A549 (cell line): ENCODE measurements at regions not wholly inside any gene's neighbourhood (a gene's known extent, or its start where the extent isn't known, plus 50 kb on each side); places are given as distances from the start of the nearest gene placed in this dataset.

Experiments
- ATAC-seq, 2 experiments: fragments of 200-7000 bp in 1 of 2; fragments of >200 bp in 1 of 2; cut with Nextera tagmentation in 1 of 2; cut with Tn5 transposase in 1 of 2; 3 replicates each; pipeline versions ENCODE4 v1.8.0 to v1.9.1; 2018 to 2020; ENCODE audit warnings: mild to moderate bottlenecking in 1 of 2, moderate library complexity in 1 of 2
- CTCF ChIA-PET: fragments of 300-600 bp; sonication (Branson Sonifier 250); formaldehyde crosslinking; extraction: SDS; loops from one replicate; lab custom pipeline; 2021; ENCODE audit warnings: antibody characterized with exemption, inconsistent platforms; lab: Yijun Ruan, JAX
- POLR2A ChIA-PET: fragments of 350-600 bp; formaldehyde crosslinking; extraction: SDS; loops from one replicate; lab custom pipeline; 2021; ENCODE audit warnings: antibody characterized with exemption, inconsistent platforms; lab: Yijun Ruan, JAX
- DNase-seq, 2 experiments: peaks; one replicate each; pipeline versions ENCODE4 v3.0.0 to v3.0.0-alpha.2; 2011 to 2016; ENCODE audit warnings: low read depth in 1 of 2, low spot score in 1 of 2
- FAIRE-seq: peaks from 2 replicates; lab custom pipeline; 2011; peaks lifted over from hg19 to GRCh38; lab: Jason Lieb, UNC
- H3K27ac ChIP-seq, 2 experiments: fragments of >200 bp; sonication (Bioruptor Twin); formaldehyde crosslinking; 3 replicates each; pipeline ENCODE4 v1.5.1; 2016 to 2017
- H3K4me1 ChIP-seq: fragments of >200 bp; sonication (Bioruptor Twin); formaldehyde crosslinking; 3 replicates; pipeline ENCODE4 v1.6.1; 2016
- H3K4me2 ChIP-seq: fragments of >200 bp; sonication (Bioruptor Twin); formaldehyde crosslinking; 3 replicates; pipeline ENCODE4 v1.6.1; 2016
- H3K4me3 ChIP-seq: fragments of >200 bp; sonication (Bioruptor Twin); formaldehyde crosslinking; 3 replicates; pipeline ENCODE4 v1.5.1; 2016
- H3K9me3 ChIP-seq: fragments of >200 bp; sonication (Bioruptor Twin); formaldehyde crosslinking; 3 replicates; pipeline ENCODE4 v1.6.1; 2016
- CHD4 ChIP-seq: fragments of 200-600 bp; sonication (generic); IDR thresholded peaks from 2 replicates; pipeline ENCODE4 v1.6.1; 2016; ENCODE audit warnings: antibody characterized with exemption, mild to moderate bottlenecking, borderline replicate concordance
- EHMT2 ChIP-seq: fragments of 200-600 bp; sonication (generic); IDR thresholded peaks from 2 replicates; pipeline ENCODE4 v1.6.1; 2016; ENCODE audit warnings: antibody characterized with exemption, low read depth, mild to moderate bottlenecking, moderate library complexity
- GATA3 ChIP-seq: IDR thresholded peaks from 2 replicates; pipeline ENCODE4 v1.6.1; 2012; ENCODE audit warnings: borderline replicate concordance
- HEYL ChIP-seq: fragments of 250-450 bp; sonication (Bioruptor Pico); IDR thresholded peaks from 2 replicates; pipeline ENCODE4 v1.8.0; 2021; ENCODE audit warnings: mild to moderate bottlenecking, moderate library complexity
- HOXA7 ChIP-seq: fragments of 250-450 bp; sonication (Bioruptor Pico); IDR thresholded peaks from 2 replicates; pipeline ENCODE4 v1.5.0; 2020; ENCODE audit warnings: mild to moderate bottlenecking, moderate library complexity
- HOXB13 ChIP-seq: fragments of 250-450 bp; sonication (Bioruptor Pico); IDR thresholded peaks from 2 replicates; pipeline ENCODE4 v1.5.0; 2020; ENCODE audit warnings: low read depth, mild to moderate bottlenecking, moderate library complexity
- HOXB5 ChIP-seq: fragments of 250-450 bp; sonication (Bioruptor Pico); IDR thresholded peaks from 2 replicates; pipeline ENCODE4 v1.5.0; 2020; ENCODE audit warnings: mild to moderate bottlenecking, moderate library complexity
- KDM1A ChIP-seq: fragments of 200-600 bp; sonication (generic); IDR thresholded peaks from 2 replicates; pipeline ENCODE4 v1.6.1; 2016; ENCODE audit warnings: low read depth, mild to moderate bottlenecking
- MAZ ChIP-seq: fragments of 150-350 bp; IDR thresholded peaks from 2 replicates; pipeline ENCODE4 v1.6.1; 2014; ENCODE audit warnings: antibody characterized with exemption, low read depth, low read length, borderline replicate concordance
- MYC ChIP-seq: IDR thresholded peaks from 2 replicates; pipeline ENCODE4 v1.6.1; 2012; ENCODE audit warnings: mild to moderate bottlenecking, inconsistent platforms, low read length, improper control_type of control experiment, borderline replicate concordance
- NFE2L2 ChIP-seq: fragments of 150-350 bp; conservative IDR thresholded peaks from 2 replicates; pipeline ENCODE4 v1.6.1; 2014; ENCODE audit warnings: low read length
- POLR2A ChIP-seq: IDR thresholded peaks from 2 replicates; pipeline ENCODE4 v1.6.1; 2012; ENCODE audit warnings: mild to moderate bottlenecking, low read length
- POLR2AphosphoS2 ChIP-seq: conservative IDR thresholded peaks from 2 replicates; pipeline ENCODE4 v1.6.1; 2012; ENCODE audit warnings: low read length, improper control_type of control experiment, inconsistent platforms
- RAD21 ChIP-seq, 2 experiments: fragments of >200 bp in 1 of 2; sonication (Bioruptor Twin) in 1 of 2; formaldehyde crosslinking in 1 of 2; IDR thresholded peaks in 1 of 2; conservative IDR thresholded peaks in 1 of 2; 2 replicates in 1 of 2; 3 replicates in 1 of 2; pipeline ENCODE4 v1.6.1; 2012 to 2018; ENCODE audit warnings: inconsistent platforms in 1 of 2
- RCOR1 ChIP-seq: fragments of 150-350 bp; IDR thresholded peaks from 2 replicates; pipeline ENCODE4 v1.6.1; 2014; ENCODE audit warnings: antibody characterized with exemption, low read length, low read depth
- RFX5 ChIP-seq: fragments of 450-650 bp; IDR thresholded peaks from 2 replicates; pipeline ENCODE4 v1.7.1; 2014; ENCODE audit warnings: antibody characterized with exemption, mild to moderate bottlenecking, moderate library complexity
- SREBF2 ChIP-seq: fragments of 450-650 bp; IDR thresholded peaks from 2 replicates; pipeline ENCODE4 v1.6.1; 2014; ENCODE audit warnings: mild to moderate bottlenecking, moderate library complexity
- TP53 ChIP-seq: fragments of 250-450 bp; sonication (Bioruptor Pico); IDR thresholded peaks from 2 replicates; pipeline ENCODE4 v1.5.0; 2021; ENCODE audit warnings: mild to moderate bottlenecking, moderate library complexity
- ZSCAN20 ChIP-seq: fragments of 250-450 bp; sonication (Bioruptor Pico); IDR thresholded peaks from 2 replicates; pipeline ENCODE4 v1.8.0; 2022; ENCODE audit warnings: mild to moderate bottlenecking, moderate library complexity
- WGBS: methylation state at CpG from one replicate; pipeline ENCODE4 v1.1.6; 2017; ENCODE audit errors: missing lambda C conversion rate; 5-methylcytosine and 5-hydroxymethylcytosine counted together
- TF ChIP-seq, protein P1 (sequence below): fragments of 450-650 bp; IDR thresholded peaks from 2 replicates; pipeline ENCODE4 v1.6.1; 2014; ENCODE audit warnings: antibody characterized with exemption
- TF ChIP-seq, protein P2 (sequence below): fragments of >200 bp; sonication (Bioruptor Twin); formaldehyde crosslinking; IDR thresholded peaks from 3 replicates; pipeline ENCODE4 v1.6.1; 2016
- TF ChIP-seq, protein P3 (sequence below): IDR thresholded peaks from 2 replicates; pipeline ENCODE4 v1.6.1; 2012; ENCODE audit warnings: low read depth, borderline replicate concordance
- TF ChIP-seq, protein P4 (sequence below): IDR thresholded peaks from 2 replicates; pipeline ENCODE4 v1.6.1; 2012
- TF ChIP-seq, protein P5 (sequence below): fragments of 250-450 bp; sonication (Bioruptor Pico); IDR thresholded peaks from 2 replicates; pipeline ENCODE4 v1.5.0; 2020; ENCODE audit warnings: low read depth, mild to moderate bottlenecking, moderate library complexity

DNA sequence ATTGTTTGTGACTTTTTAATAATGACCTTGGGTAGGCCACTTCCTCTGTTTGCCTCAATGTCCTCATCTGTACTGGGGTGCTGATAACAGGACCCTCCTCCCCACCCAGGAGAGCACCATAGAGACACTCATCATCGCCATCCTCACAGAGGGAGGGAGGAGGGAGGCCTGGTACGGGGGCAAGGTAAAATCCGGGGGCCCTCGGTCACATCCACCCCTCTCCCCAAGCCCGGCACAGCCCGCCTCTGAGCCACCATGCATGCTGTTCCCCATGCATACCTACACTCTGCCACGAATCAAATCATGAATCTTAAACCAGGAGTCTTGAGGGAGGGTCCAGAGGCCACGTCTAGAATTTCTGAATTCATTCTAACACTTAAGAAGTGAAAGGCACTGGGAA lies 74.9 kb upstream of the IQSEC1 start:
- TF ChIP-seq MAZ (no peak), CHD4 (no peak), RFX5 (no peak), ZSCAN20 (CRISPR knock-in tag) (no peak), POLR2AphosphoS2 (no peak), HOXB13 (CRISPR knock-in tag) (no peak), HOXA7 (CRISPR knock-in tag) (no peak), POLR2A (no peak), NFE2L2 (no peak), HEYL (no peak), GATA3 (no peak), RAD21 (conservative IDR thresholded peaks at IDR 0.05 in 1 of 2, IDR thresholded peaks at IDR 0.05 in 1 of 2) (no peak), HOXB5 (no peak), KDM1A (no peak)
- TF ChIP-seq, protein P1, sequence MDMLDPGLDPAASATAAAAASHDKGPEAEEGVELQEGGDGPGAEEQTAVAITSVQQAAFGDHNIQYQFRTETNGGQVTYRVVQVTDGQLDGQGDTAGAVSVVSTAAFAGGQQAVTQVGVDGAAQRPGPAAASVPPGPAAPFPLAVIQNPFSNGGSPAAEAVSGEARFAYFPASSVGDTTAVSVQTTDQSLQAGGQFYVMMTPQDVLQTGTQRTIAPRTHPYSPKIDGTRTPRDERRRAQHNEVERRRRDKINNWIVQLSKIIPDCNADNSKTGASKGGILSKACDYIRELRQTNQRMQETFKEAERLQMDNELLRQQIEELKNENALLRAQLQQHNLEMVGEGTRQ = no peak
- TF ChIP-seq, protein P2, sequence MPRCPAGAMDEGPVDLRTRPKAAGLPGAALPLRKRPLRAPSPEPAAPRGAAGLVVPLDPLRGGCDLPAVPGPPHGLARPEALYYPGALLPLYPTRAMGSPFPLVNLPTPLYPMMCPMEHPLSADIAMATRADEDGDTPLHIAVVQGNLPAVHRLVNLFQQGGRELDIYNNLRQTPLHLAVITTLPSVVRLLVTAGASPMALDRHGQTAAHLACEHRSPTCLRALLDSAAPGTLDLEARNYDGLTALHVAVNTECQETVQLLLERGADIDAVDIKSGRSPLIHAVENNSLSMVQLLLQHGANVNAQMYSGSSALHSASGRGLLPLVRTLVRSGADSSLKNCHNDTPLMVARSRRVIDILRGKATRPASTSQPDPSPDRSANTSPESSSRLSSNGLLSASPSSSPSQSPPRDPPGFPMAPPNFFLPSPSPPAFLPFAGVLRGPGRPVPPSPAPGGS = no peak
- TF ChIP-seq, protein P3, sequence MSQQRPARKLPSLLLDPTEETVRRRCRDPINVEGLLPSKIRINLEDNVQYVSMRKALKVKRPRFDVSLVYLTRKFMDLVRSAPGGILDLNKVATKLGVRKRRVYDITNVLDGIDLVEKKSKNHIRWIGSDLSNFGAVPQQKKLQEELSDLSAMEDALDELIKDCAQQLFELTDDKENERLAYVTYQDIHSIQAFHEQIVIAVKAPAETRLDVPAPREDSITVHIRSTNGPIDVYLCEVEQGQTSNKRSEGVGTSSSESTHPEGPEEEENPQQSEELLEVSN = no peak
- TF ChIP-seq, protein P4, sequence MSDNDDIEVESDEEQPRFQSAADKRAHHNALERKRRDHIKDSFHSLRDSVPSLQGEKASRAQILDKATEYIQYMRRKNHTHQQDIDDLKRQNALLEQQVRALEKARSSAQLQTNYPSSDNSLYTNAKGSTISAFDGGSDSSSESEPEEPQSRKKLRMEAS = no peak
- TF ChIP-seq, protein P5, sequence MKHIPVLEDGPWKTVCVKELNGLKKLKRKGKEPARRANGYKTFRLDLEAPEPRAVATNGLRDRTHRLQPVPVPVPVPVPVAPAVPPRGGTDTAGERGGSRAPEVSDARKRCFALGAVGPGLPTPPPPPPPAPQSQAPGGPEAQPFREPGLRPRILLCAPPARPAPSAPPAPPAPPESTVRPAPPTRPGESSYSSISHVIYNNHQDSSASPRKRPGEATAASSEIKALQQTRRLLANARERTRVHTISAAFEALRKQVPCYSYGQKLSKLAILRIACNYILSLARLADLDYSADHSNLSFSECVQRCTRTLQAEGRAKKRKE (CRISPR knock-in tag) = no peak

DNA sequence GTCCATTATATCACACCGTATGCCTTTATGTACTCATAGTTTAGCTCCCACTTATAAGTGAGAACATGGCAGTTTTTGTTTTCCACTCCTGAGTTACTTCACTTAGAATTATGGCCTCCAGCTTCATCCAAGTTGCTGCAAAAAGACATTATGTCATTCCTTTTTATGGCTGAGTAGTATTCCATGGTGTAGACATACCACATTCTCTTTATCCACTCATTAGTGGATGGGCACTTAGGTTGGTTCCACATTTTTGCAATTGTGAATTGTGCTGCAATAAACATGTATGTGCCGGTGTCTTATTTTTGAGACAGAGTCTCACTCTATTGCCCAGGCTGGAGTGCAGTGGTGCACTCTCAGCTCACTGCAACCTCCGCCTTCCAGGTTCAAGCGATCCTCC lies 74.1 kb upstream of the IQSEC1 start:
- ChIA-PET CTCF (interaction anchor here (0.9 to 1.1 kb wide), 2 partner anchors 28 to 82 kb away, joined by 3 read pairs; no protein-coding TSS in a partner anchor), POLR2A (no interaction called here)
- DNase-seq (no peak), FAIRE-seq (no peak), ATAC-seq (no peak)
- WGBS = 60% methylated on average over 4 of the region's 4 CpGs
- Histone ChIP-seq H3K27ac (no peak overlapping the region), H3K4me1 (no peaks in the 10 kb centered on the region), H3K4me2 (no peak overlapping the region), H3K9me3 (no peaks in the 10 kb centered on the region), H3K4me3 (no peak overlapping the region)
- TF ChIP-seq CHD4 (no peak), POLR2A (no peak), EHMT2 (no peak)

More for the DNA sequence above, 74.9 kb upstream of the IQSEC1 start:
- ATAC-seq = no peak
- WGBS = 53% methylated on average over 8 of the region's 8 CpGs
- POLR2A ChIA-PET = no interaction called here
- H3K9me3 ChIP-seq = no peaks in the 10 kb centered on the region
- DNase-seq = no peak
- H3K4me3 ChIP-seq = no peak overlapping the region
- no peak for FAIRE-seq
- no peak overlapping the region for H3K4me2 ChIP-seq
- no peaks in the 10 kb centered on the region for H3K4me1 ChIP-seq
- no peak overlapping the region for H3K27ac ChIP-seq
- CTCF ChIA-PET = no interaction called here

DNA sequence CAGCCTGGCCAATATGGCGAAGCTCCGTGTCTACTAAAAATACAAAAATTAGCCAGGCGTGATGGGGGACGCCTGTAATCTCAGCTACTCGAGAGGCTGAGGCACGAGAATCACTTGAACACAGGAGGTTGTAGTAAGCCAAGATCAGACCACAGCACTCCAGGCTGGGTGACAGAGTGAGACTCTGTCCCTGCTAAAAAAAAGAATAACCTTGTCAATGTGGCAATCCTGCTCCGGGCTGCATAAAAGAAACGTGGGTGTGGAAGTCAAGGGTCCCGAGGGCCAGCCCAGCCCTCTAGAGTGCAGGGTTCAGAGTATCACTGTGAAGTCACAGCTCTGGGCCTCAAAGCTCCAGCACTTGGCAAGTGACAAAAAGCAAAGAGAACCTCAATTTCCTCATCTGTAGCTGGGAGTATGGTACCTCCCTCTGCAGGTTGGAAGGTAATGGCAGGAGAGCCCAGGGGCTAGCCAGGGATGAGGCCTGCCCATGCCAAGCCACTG lies 73.5 kb upstream of the IQSEC1 start:
- FAIRE-seq = no peak
- 64% methylated on average over 9 of the region's 9 CpGs for WGBS
- TF ChIP-seq MYC (no peak), SREBF2 (no peak), RCOR1 (no peak), ZSCAN20 (CRISPR knock-in tag) (no peak), HEYL (no peak), TP53 (CRISPR knock-in tag) (no peak)
- TF ChIP-seq, all 56 proteins: peak for 0
- DNase-seq = no peak
- no peak overlapping the region for H3K4me2 ChIP-seq
- no peak overlapping the region for H3K4me3 ChIP-seq
- no peak for ATAC-seq
- CTCF ChIA-PET = interaction anchor here (0.9 to 1.1 kb wide), 3 partner anchors 27 to 502 kb away, joined by 3 to 4 read pairs (median 3); no protein-coding TSS in a partner anchor
- H3K27ac ChIP-seq = no peak overlapping the region
- H3K4me1 ChIP-seq = no peaks in the 10 kb centered on the region
- H3K9me3 ChIP-seq = no peaks in the 10 kb centered on the region
- POLR2A ChIA-PET = no interaction called here
